ENCODE measurements at regions not wholly inside any gene's neighbourhood (a gene's known extent, or its start where the extent isn't known, plus 50 kb on each side); places are given as distances from the start of the nearest gene placed in this dataset.
"Not testable (repeated sequence)": the region's sequence is repeated elsewhere in the genome, so short reads cannot be mapped to it uniquely, and the experiment has no call there.

DNA sequence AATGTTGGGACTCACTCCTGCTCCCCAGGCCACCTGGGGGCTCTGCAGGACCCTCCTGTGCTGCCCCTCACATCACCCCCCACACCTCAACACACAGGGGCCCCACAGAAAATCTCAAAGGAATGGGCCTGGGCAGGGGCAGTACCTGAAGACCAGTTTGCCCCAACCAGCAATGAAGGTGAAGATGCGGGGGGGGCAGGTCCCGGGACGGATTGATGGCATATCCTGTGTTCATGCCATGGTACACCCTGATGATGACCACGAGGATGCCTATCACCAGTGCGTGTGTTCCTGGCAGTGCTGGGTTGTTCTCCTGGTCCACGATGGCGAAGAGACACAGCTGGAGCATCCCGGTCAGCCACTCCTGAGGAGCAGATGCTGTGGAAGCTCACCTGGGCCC lies 663.0 kb downstream of the FOXD4L5 start:
- 93 to 94% (median 94%) methylated on average over 4 to 5 of the region's 8 CpGs; no CpG with 5 or more reads in 1 of the 4 donors for WGBS, 4 donors
- H3K4me3 ChIP-seq; H3K27ac ChIP-seq; H3K9me3 ChIP-seq; H3K4me1 ChIP-seq; ATAC-seq; intact Hi-C loops (cut with DNase I); H3K36me3 ChIP-seq; H3K27me3 ChIP-seq: not testable (repeated sequence)
- DNase-seq = peak; percentile 5 to 19 (median 13)

All from heart left ventricle (tissue), 16 donors.